ENCODE measurements at regions not wholly inside any gene's neighbourhood (a gene's known extent, or its start where the extent isn't known, plus 50 kb on each side); places are given as distances from the start of the nearest gene placed in this dataset.

- TF ChIP-seq CTCF (IDR thresholded peaks at IDR 0.05; ENCODE audit: low read length) (no peak), EZH2 (IDR thresholded peaks at IDR 0.05; ENCODE audit: borderline replicate concordance, low read length) (no peak)
These were observed 104.0 kb downstream of the NIBAN1 start for GRCh38 chr1:184870319-184870718.

All from OCI-LY1 (cell line).